Activated CD4-positive, alpha-beta T cell treated with anti-CD3 and anti-CD28 coated beads for 48 hours (primary cell): ENCODE measurements at regions not wholly inside any gene's neighbourhood (a gene's known extent, or its start where the extent isn't known, plus 50 kb on each side); places are given as distances from the start of the nearest gene placed in this dataset.
"Not testable (repeated sequence)": the region's sequence is repeated elsewhere in the genome, so short reads cannot be mapped to it uniquely, and the experiment has no call there.

ENCODE experiments used
- DNase-seq: peaks from one replicate; pipeline ENCODE4 v3.0.0-alpha.2; 2020

DNA sequence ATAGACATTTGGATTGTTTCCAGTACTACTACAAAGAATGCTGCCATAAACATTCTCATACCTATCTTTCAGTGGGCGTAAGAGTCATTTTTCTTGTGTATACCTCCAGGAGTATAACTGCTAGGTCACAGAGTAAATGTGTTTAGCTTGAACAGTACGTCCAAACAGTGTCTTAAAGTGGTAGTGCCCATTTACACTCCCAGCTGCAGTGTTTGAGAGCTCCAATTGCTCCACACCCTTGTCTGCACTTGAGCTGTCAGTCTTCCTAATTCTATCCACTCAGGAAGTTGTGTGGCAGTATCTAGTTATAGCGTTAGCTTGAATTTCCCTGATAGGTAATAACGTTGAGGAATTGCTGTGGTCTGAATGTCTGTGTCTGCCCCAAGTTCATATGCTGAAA lies 404.7 kb upstream of the PPP2R3A start:
- no peak for DNase-seq

DNA sequence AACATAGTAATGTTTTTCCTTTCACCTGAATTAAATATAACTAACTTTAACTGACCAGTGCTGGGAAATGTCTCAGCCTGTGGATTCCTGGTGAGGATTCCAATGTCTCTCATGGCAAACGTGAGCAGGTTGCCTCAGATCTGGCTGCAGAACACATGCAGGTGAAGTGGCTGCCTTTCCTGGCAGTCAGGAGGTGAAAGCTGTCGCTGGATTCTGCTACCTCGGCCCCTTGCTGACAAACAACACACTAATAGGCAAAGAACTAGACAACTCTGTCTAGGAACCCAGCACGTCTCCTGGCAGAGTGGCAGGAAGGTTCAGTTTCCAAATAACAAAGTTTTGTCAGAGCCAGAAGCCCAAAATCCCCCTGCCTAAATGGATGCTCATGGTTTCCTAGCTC lies 400.8 kb upstream of the PPP2R3A start:
- no peak for DNase-seq

DNA sequence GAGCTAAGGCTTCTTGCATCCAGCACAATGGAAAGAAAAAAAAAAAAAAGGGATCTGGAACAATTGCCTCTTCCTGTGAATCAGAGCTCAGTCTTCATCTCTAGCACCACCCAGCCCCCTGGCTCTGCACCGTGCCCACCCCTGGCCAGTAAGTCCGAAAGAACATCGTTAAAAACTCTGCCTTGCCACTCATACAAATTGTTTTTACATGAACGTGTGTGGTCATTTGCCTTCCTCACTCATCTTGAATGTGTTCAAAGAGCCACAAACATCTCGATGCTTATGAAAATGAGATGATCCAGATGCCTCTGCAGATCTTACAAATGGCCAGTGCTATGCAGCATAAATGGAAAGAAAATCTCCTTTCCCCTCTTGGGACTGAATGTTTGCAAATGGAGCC lies 400.0 kb upstream of the PPP2R3A start:
- no peak for DNase-seq

DNA sequence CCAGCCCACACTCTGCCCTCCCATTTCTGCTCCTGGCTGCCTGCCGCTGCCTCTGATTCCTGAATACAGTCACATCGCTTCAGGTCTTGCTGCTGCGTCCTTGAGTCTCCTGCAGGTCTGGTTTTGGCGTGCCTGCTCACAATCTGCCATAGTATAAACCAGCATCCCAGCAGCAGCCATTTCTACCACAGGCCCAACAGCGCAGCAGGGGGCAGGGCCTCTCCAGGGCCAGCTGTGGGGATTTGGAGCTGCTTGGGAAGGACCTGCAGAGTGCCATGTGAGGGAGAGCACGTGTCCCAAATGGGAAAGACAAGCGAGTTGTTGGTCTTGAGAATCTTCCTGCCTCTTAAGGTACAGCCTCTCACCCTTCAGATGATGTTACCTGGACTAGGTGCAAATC lies 398.3 kb upstream of the PPP2R3A start:
- DNase-seq: no peak

DNA sequence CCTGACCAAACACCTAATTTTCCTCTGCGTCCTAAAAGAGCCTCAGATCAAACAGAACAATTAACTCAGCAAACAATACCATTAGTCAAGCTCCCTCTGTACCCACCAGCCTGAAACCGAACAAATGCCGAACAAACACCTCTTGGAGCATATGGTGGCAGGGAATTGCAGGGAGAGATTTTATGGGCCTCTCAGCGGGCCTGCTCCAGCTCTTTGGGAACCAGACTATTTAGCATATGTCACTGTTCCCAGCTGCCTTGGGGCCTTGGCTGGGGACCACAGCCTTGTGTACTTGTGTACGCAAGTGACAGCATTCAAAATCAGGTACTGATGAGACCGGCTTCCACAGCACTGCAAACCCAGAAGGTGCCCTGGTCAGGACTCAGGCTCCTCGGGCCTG lies 388.8 kb upstream of the PPP2R3A start:
- DNase-seq: no peak

DNA sequence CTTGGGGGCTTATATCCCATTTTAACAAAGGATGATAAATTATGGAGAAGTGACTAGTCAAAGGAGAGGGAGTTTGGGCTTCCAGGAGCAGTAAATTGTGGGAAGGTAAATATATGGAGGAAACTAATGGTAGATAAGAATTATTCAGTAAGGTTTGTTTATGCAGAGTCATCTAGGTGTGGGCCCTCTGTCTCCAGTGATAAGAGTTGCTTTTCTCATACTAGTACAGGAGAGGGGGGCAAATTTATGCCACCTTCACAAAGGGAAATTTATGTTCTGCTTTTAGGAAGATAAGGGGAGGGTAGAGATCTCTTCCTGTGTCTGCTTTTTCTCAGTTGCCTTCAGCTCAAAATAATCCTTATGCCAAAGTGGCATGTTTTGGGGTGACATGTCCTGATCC lies 383.7 kb upstream of the PPP2R3A start:
- no peak for DNase-seq

DNA sequence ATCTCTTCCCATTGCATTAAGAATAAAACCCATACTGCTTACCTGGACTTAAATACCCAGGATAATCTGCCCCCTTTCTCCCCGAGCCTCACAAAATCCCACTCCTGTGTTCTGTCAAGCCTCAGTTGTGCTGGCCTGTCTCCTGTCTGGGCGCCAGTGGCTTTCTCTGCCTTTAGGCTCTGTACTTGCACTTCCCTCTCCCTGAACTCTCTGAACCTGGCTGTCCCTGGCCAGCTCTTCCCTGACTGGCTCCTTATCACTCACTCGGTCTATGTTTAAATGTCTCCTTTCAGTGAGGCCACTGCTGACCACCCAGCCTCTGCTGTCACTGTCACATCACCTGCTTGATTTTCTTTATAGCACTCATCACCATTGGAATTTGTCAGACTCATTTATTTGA lies 382.7 kb upstream of the PPP2R3A start:
- DNase-seq: no peak

DNA sequence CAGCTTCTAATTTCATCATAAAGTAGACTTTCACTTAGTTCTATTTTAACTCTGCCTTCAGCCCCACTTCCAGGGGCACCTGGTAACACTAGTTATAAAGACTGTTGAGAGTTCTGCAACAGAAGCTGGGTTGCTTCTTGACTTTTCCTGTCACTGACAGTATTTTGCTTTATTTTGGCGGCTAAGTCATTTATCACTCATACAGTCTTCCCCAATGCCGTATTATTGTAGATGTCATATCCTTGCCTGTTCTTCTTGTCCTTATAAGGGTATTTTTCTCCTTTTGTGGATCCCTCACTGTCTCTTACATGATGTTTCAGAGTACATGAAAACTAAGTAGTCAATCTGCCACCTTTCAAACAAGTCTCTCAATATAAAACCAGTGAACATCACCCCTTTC lies 369.0 kb upstream of the PPP2R3A start:
- DNase-seq: no peak

DNA sequence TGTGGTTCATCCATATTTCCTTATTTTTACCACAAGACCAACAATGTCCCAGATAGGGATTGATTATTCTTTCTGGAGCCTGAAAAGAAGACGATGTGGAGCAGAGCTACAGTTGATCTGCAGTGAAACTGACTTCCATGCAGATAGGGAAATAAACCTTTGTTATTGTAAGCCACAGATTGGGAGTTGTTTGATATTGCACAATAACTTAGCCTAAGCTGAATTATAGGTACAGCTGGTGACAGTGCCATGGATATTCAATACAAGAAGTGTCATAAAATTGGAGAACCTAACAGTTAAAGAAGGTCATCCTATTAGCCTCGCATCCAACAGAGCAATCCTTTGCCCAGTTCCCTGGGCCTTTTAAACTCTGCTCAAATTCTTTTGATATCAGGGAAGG lies 367.7 kb upstream of the PPP2R3A start:
- no peak for DNase-seq

DNA sequence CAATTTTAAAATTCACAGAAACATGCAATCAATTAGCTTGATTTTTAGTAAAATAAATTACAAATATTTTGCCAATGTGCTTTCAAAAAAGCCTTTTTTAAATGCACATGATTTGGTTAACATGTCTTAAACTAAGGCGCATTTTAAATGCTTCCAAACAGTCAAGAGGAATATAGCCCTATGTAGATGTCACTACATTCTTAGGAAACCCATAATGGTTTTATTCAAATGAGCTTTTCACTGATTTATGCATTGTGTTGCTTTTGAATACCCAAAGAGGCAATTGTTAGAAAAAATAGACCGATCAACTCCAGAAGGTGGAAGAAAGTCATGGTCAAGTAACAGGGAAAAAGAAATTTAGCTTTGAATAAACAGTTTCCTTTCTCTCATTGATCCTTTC lies 366.9 kb upstream of the PPP2R3A start:
- DNase-seq: no peak

DNA sequence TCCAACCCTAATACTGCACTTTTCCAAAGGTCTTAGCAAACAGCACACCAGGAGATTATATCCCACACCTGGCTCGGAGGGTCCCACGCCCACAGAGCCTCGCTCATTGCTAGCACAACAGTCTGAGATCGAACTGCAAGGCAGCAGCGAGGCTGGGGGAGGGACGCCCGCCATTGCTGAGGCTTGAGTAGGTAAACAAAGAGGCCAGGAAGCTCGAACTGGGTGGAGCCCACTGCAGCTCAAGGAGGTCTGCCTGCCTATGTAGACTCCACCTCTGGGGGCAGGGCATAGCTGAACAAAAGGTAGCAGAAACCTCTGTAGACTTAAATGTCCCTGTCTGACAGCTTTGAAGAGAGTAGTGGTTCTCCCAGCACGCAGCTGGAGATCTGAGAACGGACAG lies 361.0 kb upstream of the PPP2R3A start:
- DNase-seq: not testable (repeated sequence)

DNA sequence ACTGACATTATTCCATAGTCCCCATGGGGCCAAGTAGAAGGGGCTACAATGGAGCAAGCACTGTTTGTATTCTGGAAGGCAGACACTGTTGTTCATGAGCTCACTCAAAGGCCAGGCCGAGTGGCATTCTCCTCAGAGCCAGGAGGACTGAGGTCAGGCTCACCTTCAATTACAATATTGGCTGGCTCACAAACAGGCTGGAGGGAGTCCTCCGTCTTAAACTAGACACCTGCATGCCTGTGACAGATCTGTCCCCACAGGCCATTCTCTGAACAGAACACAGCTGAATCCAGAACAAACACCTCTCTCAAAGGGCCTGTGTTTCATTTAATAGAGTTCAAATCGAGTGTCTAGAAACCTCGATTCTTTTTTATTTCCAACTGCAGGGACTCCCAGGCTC lies 347.4 kb upstream of the PPP2R3A start:
- no peak for DNase-seq

DNA sequence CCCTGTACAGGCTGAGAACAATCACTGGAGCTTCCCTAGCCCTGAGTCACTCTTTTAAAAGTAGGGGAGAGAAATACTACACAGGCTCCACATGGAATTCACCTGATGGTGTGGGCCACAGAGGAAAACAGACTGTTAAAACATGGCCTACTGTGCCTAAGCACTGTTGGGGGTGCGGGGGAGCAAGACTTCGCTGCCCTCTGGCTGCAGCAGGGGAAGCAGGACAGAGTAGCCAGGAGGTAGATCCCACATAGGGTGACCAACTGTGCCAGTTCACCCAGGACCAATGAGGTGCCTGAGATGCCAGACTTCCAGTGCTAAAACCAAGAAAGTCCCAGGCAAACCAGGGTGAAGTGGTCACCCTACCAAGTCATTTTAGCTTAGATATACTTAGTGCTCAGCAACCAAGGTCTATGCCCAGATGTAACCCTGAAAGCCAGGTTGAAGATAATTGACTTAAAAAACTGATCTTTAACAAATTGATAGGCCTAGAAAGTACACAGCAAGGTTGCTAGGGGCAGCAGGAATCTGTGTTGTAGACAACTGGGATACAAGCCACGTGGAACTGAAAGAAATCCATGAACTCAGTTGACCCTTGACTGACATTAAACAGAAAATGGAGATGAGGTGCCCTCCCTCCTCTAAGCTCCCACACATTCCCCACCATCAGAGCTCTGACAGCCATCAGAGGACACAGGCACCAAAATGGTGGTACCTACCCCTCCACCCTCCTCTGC lies 344.2 kb upstream of the PPP2R3A start:
- DNase-seq: no peak

DNA sequence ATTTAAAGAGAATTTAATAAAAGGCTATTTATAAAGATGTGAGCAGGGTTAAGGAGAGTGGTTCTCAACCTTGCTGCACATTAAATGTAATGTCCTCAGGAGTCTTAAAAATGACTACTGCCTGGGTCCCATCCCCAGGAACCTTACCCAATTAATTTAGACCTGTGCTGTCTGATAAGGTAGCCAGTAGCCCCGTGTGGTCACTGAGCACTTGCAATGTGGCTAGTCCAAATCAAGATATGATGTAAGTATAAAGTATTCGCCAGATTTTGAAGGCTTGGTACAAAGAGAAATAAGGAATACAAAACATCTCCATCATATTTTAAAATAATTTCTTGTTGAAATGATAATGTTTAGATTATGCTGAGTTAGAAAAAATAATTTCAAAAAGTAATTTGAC lies 343.3 kb upstream of the PPP2R3A start:
- no peak for DNase-seq

DNA sequence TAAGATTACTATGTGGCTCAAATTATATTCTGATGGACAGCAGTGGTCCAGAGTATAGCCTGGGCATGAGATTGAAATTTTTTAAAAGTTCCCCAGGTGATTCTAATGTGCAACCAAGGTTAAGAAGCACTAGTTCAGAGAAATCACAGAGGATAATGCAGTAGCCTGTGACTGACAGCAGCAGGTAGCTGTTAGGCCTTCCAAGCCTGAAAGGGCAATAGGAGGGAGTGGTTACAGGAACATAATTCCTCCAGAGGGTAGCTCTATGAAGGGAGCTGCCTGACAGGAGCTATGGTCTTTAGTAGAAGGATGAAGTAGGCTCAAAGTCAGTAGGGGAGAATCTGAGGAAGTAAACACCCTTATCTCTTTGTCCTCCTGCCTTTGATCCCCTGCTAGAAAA lies 342.9 kb upstream of the PPP2R3A start:
- no peak for DNase-seq

DNA sequence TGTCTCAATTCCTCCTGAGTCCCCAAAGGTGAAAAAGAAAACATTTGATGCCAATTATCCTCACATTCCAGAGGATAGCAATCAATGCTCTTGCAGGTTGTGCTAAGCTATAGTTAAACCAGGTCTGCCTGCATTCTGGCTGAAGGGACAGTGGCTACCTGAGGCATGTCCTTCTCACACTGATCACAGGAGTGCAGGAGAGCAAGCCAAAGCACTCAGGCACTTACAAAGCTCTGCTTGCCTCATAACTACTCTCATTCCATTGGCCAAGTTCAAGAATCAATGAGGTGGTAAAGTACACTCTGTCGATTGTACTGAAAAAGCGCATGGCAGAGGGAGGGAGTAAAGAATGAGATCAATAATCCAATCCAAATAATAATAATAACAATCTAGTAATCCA lies 342.0 kb upstream of the PPP2R3A start:
- no peak for DNase-seq

DNA sequence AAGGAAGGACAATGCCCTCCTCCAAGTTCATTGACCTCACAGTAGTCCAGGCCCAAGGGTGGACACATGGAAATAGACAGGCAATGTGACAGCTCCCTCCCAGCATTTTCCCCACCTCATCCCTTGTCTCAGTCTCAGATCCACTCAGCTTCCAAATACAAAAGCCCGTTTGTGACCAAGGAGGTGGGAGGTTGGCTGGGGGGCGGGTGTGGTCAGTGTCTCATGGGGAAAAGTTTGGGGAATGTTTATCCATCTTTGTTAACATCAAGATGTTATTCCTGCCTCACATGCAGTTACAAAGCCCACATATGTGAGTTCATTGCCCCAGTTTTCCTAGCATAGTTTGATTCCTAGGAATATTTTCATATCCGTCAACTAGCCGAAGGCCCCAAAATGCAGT lies 338.5 kb upstream of the PPP2R3A start:
- DNase-seq: no peak

DNA sequence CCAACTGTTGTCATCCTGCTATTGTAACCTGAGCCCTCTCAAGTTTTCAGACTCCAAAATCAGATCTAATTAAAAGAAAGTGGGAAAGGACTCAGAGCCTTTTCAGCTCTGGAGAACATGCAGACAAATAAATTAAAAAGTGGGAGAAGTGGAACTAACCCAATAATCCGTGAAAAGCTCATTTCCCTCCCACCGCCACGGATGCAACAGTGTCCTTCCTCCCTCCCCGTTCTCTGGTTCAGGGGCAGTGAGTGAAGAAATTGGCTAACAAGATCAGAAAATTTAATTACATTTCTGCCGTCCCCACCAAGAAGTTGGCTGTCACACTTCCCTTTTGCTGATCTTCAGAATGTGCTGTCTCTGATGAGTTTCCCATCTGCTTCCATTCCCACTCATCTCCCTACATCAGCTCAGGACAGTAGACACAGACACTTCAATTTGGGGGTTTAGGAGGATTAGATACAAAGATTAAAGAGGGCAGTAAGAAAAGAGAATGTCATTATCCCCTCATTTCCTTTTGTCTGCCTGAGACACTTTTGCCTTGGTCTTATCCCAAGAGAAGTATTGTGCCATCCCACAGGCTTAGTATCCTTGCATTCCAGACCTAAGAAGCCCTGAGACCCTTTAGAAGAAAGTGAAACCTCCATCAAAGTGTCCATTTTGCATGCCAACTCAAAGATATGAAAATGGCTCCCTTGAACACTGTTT lies 335.7 kb upstream of the PPP2R3A start:
- DNase-seq: no peak

DNA sequence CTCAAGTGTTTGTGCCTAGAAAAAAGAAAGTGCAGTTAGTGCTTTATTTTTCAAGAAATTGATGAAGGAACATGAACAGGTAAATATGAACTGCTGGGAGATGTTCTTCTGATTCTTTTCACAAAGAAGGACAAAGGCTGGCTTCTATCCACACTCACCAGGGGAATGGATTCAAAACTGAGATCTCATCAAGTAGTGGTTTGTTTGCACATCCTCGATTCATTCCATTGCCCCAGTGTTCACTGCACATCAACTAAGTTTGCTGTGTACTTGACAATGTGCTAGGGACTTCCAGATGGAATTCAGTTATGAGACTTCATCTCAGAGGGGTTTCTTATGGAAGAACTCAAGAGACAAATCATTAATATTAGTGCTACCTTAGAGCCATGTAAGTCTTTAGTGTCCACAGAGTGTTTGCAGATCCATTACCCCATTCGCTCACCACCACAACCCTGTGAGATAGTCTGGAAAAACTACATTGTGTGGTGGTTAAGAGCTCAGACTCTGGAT lies 332.9 kb upstream of the PPP2R3A start:
- no peak for DNase-seq

DNA sequence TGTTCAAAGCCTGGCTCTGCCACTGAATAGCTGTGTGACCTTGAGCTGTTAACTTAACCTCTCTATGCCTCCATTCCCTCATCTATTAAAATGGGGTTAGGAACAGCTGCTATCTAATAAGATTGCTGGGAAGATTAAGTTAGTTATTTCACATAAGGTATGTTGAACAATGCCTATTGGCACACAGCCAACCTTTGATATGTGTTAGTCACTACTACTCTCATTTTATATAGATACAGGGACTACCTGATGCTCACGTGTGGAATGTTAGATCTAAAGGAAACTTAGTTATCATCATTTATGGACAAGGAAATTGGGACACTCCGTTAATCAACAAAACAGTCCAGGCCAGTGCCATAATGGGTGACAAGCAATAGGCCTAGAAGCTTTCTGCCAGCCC lies 332.4 kb upstream of the PPP2R3A start:
- no peak for DNase-seq

DNA sequence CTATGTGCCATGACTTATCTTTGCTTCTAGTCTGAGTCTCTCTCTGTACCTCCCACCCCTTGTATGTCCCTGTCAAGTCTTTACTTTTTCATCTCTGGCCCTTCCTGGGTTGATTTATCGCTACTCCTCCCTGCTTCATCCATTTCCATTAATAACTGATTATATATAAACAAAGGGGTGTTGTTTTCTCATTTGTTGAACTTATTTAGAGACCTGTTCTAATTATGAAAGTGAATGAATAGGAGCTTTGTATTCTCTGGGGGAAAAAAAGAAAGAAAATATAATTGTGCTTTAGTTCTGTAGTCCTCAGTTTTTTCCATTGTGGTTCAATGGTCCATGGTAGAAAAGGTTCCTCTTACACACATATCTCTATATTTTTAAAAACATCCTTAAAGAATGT lies 328.9 kb upstream of the PPP2R3A start:
- no peak for DNase-seq

DNA sequence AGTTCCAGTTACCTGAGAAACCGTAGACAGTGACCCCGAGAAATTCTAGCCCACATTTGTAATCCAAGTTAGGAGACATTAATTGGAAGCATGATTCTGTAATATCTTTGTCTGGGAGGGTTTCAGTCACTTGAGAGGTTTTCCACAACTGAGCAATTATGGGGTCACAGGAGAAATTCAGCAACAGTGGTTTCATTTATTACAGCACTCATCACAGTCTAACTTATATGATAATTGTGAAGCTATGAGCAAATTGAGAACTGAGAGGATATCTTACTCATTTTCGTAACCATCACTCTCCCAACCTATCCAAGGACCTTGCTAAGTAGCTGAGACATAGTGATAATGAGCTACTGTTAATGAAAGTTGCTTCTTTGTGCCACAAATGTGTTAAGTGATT lies 328.5 kb upstream of the PPP2R3A start:
- DNase-seq: no peak

DNA sequence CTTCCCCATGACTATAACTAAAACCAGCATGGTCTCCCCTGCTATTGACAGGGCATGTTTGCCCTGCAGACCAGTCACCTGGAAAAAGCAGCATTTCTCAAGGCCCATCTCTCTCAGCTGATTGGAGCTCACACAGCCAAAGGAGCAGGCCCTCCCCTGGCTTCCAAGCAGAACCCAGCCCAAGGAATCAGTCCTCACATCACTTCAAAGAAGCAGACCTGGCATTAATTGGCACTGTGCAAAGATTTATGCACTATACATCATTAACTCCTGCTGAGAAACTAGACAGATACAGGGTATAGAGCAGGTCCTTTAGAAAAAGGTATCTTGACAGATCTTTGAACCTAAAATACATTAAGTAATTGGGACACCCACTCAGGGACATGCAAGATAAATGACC lies 323.8 kb upstream of the PPP2R3A start:
- DNase-seq: no peak

DNA sequence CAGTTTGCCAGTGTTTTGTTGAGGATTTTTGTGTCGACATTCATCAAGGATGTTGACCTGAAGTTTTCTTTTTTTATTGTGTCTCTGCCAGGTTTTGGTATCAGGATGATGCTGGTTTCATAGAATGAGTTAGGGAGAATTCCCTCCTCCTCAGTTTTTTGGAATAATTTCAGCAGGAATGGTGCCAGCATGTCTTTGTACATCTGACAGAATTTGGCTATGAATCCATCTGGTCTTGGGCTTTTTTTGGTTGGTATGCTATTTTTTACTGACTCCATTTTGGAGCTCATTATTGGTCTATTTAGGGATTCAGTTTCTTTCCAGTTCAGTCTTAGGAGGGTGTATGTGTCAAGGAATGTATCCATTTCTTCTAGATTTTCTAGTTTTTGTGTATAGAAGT lies 320.0 kb upstream of the PPP2R3A start:
- DNase-seq: no peak

DNA sequence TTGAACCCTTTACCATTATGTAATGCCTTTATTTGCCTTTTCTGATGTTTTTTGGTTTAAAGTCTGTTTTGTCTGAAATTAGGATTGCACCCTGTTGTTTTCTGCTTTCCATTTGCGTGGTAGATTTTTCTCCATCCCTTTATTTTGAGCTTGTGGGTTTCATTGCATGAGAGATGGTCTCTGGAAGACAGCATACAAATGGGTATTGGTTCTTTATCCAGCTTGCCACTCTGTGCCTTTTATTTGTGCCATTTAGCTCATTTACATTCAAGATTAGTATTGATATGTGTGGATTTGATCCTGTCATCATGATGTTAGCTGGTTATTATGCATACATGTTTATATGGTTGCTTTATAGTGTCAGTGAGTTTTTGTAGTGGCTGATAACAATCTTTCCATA lies 318.7 kb upstream of the PPP2R3A start:
- no peak for DNase-seq
